Body of pancreas (tissue), 4 donors: ENCODE measurements at regions not wholly inside any gene's neighbourhood (a gene's known extent, or its start where the extent isn't known, plus 50 kb on each side); places are given as distances from the start of the nearest gene placed in this dataset.
A peak's percentile ranks its signal among the peaks of the same experiment; 100 is the strongest.

Experiments used
- ATAC-seq: fragments of 150-250 bp; one replicate; pipeline ENCODE4 v1.9.1; 2016
- DNase-seq, 4 donors: peaks; one replicate each; pipeline ENCODE4 v3.0.0-alpha.2; 2019
- H3K27ac ChIP-seq, 4 donors: fragments of 200-600 bp; sonication (generic); 1 replicate in 3 of 4; 2 replicates in 1 of 4; pipeline versions ENCODE4 v1.5.1 to v1.6.1; 2016 to 2019; ENCODE audit warnings: mild to moderate bottlenecking in 1 of 4, mixed read lengths in 1 of 4, moderate library complexity in 1 of 4
- H3K27me3 ChIP-seq, 2 donors: fragments of 200-600 bp; sonication (generic); one replicate each; pipeline ENCODE4 v1.6.0; 2016; ENCODE audit warnings: mild to moderate bottlenecking in 1 of 2
- H3K36me3 ChIP-seq, 2 donors: fragments of 200-600 bp; sonication (generic); replicated peaks in 1 of 2; 2 replicates each; pipeline ENCODE4 v1.5.1; 2016; ENCODE audit warnings: low read depth in 2 of 2; ENCODE audit not compliant: insufficient read depth in 1 of 2
- H3K4me1 ChIP-seq: fragments of 200-600 bp; sonication (generic); one replicate; pipeline ENCODE4 v1.6.0; 2016
- H3K4me3 ChIP-seq, 2 donors: fragments of 200-600 bp; sonication (generic); 1 replicate in 1 of 2; 2 replicates in 1 of 2; pipeline ENCODE4 v1.5.1; 2016 to 2019
- H3K9me3 ChIP-seq, 3 donors: fragments of 200-600 bp; sonication (generic); 1 replicate in 2 of 3; 2 replicates in 1 of 3; pipeline ENCODE4 v1.5.1; 2016
- POLR2A ChIP-seq, 3 donors: fragments of 450-650 bp; IDR thresholded peaks; one replicate each; pipeline ENCODE4 v1.6.1; 2016; ENCODE audit warnings: antibody characterized with exemption in 3 of 3, mild to moderate bottlenecking in 2 of 3
- WGBS, 2 donors: methylation state at CpG; one replicate each; pipeline ENCODE4 v1.1.5; 2017; 5-methylcytosine and 5-hydroxymethylcytosine counted together
- intact Hi-C: fragments of 100-400 bp; cut with DNase I; formaldehyde crosslinking; loops from one replicate; pipeline ENCODE4 v1.15.1; 2023
- TF ChIP-seq, protein P1 (sequence below), 7 experiments: fragments of 450-650 bp in 4 of 7; fragments of 200-600 bp in 3 of 7; sonication (generic) in 3 of 7; IDR thresholded peaks; one replicate each; pipeline ENCODE4 v1.5.1; 2016 to 2019; ENCODE audit warnings: antibody characterized with exemption in 7 of 7

DNA sequence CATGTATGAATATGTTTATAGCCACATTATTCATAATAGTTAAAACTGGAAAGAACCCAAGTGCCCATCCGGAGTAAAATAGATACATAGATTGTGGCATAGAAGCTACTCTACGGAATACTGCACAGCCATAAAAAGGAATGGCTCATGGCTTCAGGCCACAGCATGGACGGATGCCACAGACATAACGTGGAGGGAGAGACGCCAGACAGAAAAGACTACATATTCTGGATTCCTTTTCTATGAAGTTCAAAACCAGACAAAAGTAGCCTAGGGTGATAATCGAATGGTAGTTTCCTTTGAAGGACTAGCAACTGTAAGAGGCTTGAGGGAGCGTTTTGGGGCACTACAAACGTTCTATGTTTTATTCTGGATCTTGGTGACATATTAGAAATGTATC lies 58.9 kb upstream of the FOXI2 start:
- 50 to 55% methylated on average over 8 of the region's 8 CpGs for WGBS, 2 donors
- DNase-seq (no peak), ATAC-seq (no peak)
- TF ChIP-seq POLR2A (IDR thresholded peaks at IDR 0.05) = no peak
- TF ChIP-seq, protein P1, sequence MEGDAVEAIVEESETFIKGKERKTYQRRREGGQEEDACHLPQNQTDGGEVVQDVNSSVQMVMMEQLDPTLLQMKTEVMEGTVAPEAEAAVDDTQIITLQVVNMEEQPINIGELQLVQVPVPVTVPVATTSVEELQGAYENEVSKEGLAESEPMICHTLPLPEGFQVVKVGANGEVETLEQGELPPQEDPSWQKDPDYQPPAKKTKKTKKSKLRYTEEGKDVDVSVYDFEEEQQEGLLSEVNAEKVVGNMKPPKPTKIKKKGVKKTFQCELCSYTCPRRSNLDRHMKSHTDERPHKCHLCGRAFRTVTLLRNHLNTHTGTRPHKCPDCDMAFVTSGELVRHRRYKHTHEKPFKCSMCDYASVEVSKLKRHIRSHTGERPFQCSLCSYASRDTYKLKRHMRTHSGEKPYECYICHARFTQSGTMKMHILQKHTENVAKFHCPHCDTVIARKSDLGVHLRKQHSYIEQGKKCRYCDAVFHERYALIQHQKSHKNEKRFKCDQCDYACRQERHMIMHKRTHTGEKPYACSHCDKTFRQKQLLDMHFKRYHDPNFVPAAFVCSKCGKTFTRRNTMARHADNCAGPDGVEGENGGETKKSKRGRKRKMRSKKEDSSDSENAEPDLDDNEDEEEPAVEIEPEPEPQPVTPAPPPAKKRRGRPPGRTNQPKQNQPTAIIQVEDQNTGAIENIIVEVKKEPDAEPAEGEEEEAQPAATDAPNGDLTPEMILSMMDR (IDR thresholded peaks at IDR 0.05) = no peak
- H3K27ac ChIP-seq = no peak overlapping the region
- H3K9me3 ChIP-seq = no peaks in the 10 kb centered on the region
- H3K4me3 ChIP-seq = no peak overlapping the region
- no peaks in the 10 kb centered on the region for H3K36me3 ChIP-seq
- no peaks in the 10 kb centered on the region for H3K4me1 ChIP-seq
- intact Hi-C loops = no loop called here
- no peaks in the 10 kb centered on the region for H3K27me3 ChIP-seq

DNA sequence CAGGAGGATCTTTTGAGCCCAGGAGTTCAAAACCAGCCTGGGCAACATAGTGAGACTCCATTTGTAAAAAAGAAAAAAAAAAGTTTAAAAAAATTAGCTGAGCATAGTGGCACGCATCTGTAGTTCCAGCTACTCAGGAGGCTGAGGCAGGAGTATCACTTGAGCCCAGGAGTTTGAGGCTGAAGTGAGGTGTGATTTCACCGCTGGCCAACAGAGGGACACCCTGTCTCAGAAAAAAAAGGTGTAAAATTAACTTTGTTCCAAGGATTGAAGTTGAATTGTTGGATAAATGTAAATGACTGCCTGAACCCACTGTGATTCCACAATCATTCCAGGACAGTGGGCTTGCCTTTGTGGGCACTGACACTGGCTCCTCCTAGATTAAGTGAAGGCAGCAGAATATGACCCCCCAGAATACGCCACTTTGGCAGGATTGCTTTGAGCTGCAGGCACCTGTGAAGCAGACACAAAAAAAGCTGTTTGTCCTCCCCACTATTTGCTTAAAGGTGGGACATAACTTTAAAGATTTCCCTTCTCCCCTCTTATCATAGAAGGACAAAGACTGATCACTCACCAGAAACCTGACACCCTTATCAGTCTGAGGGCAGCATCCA lies 57.2 kb upstream of the FOXI2 start:
- Histone ChIP-seq H3K4me3 (no peak overlapping the region), H3K27me3 (no peaks in the 10 kb centered on the region), H3K27ac (no peak overlapping the region), H3K36me3 (no peaks in the 10 kb centered on the region), H3K9me3 (no peaks in the 10 kb centered on the region), H3K4me1 (no peaks in the 10 kb centered on the region)
- ATAC-seq (no peak), DNase-seq (no peak)
- 42 to 52% methylated on average over 3 of the region's 3 CpGs for WGBS, 2 donors
- intact Hi-C loops = no loop called here
- TF ChIP-seq, protein P1 (IDR thresholded peaks at IDR 0.05) = peak in 2 of 7 experiments; percentile 17 to 21
- TF ChIP-seq POLR2A (IDR thresholded peaks at IDR 0.05) = no peak
